ENCODE measurements at regions not wholly inside any gene's neighbourhood (a gene's known extent, or its start where the extent isn't known, plus 50 kb on each side); places are given as distances from the start of the nearest gene placed in this dataset.
A peak's percentile ranks its signal among the peaks of the same experiment; 100 is the strongest.

DNA sequence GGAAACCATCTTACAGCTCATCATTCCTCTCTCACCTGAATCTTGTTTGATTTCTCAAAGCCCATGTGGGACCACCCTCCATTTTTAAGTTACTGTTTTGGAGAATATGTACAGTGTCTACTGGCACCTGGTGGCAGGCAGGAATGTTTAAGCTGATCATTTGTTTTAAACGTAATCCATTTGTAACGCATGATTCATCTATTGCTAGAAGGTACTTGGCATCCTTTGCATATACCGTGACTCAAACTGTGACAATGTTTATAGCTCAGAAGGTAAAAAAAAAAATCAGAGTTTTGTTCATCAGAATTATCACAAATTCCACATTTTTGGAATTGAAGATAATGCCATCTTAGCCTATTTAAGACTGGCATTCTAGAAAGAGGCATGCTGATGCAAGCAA is 1007.5 kb upstream of the EEF2KMT start:
- TF ChIP-seq TAF1 (IDR thresholded peaks at IDR 0.05; ENCODE audit: low read depth) (no peak), EP300 (IDR thresholded peaks at IDR 0.05; ENCODE audit: borderline replicate concordance) (no peak), YY1 (IDR thresholded peaks at IDR 0.05; ENCODE audit: low read depth) (no peak), TCF12 (IDR thresholded peaks at IDR 0.05; ENCODE audit: low read depth) (no peak), CEBPB (IDR thresholded peaks at IDR 0.05) (no peak), FOXM1 (IDR thresholded peaks at IDR 0.05; ENCODE audit: borderline replicate concordance, low read depth) (no peak), EGR1 (IDR thresholded peaks at IDR 0.05) (no peak), CREB1 (IDR thresholded peaks at IDR 0.05; ENCODE audit: low read depth) (no peak)
- TF ChIP-seq, protein P1, sequence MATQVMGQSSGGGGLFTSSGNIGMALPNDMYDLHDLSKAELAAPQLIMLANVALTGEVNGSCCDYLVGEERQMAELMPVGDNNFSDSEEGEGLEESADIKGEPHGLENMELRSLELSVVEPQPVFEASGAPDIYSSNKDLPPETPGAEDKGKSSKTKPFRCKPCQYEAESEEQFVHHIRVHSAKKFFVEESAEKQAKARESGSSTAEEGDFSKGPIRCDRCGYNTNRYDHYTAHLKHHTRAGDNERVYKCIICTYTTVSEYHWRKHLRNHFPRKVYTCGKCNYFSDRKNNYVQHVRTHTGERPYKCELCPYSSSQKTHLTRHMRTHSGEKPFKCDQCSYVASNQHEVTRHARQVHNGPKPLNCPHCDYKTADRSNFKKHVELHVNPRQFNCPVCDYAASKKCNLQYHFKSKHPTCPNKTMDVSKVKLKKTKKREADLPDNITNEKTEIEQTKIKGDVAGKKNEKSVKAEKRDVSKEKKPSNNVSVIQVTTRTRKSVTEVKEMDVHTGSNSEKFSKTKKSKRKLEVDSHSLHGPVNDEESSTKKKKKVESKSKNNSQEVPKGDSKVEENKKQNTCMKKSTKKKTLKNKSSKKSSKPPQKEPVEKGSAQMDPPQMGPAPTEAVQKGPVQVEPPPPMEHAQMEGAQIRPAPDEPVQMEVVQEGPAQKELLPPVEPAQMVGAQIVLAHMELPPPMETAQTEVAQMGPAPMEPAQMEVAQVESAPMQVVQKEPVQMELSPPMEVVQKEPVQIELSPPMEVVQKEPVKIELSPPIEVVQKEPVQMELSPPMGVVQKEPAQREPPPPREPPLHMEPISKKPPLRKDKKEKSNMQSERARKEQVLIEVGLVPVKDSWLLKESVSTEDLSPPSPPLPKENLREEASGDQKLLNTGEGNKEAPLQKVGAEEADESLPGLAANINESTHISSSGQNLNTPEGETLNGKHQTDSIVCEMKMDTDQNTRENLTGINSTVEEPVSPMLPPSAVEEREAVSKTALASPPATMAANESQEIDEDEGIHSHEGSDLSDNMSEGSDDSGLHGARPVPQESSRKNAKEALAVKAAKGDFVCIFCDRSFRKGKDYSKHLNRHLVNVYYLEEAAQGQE (IDR thresholded peaks at IDR 0.05; ENCODE audit: low read depth), result no peak

DNA sequence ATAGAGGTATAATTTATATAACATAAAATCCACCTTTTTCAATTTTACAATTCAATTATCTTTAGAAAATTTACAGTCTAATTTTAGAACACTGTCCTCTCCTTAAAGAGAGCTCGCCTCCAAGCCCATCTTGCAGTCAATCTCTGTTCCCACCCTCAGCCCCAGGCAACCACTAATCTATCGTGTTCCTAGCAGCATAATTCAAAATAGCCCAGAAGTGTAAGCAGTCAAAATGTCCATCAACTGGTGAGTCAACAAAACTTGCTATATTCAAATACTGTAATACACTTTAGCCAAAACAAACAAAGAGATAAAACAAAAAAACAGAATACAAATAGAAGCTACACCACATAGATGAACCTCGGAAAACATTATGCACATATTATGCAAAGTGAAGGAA is 1006.8 kb upstream of the EEF2KMT start:
- TF ChIP-seq EGR1 (IDR thresholded peaks at IDR 0.05), result no peak
- TF ChIP-seq USF1 (IDR thresholded peaks at IDR 0.05), result no peak
- TF ChIP-seq ZBTB7A (IDR thresholded peaks at IDR 0.05; ENCODE audit: low read depth), result no peak

DNA sequence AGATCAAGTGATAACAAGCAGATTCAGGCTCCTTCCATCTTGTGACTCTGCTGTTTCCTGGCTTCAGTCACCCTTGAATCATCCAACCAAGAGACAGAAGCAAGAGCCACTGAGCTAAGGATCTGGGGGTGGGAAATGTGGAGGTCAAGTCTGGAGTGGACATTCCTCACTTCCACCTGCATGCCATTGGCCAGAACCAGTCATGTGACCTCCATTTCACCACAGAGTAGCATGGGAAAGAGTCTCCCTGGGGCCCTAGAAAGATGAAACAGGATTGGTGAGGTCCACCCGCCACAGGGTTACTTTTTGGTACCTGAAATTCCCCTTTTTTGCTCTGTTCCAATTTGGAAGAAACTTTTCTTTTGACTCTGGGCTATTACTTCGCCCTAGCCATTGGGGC is 1006.0 kb upstream of the EEF2KMT start:
- no peak for TF ChIP-seq TEAD4 (IDR thresholded peaks at IDR 0.05)
- TF ChIP-seq USF1 (IDR thresholded peaks at IDR 0.05), result 0 out of 2 replicates have a peak, but pooled peaks have one; percentile 6
- no peak for TF ChIP-seq EP300 (IDR thresholded peaks at IDR 0.05; ENCODE audit: borderline replicate concordance)
- no peak for TF ChIP-seq NFIC (IDR thresholded peaks at IDR 0.05)
- TF ChIP-seq, protein P1 (IDR thresholded peaks at IDR 0.05; ENCODE audit: low read depth), result no peak

- TF ChIP-seq FOXM1 (IDR thresholded peaks at IDR 0.05; ENCODE audit: borderline replicate concordance, low read depth) (no peak), USF1 (IDR thresholded peaks at IDR 0.05) (no peak), ZBTB7A (IDR thresholded peaks at IDR 0.05; ENCODE audit: low read depth) (no peak), EGR1 (IDR thresholded peaks at IDR 0.05) (no peak), YY1 (IDR thresholded peaks at IDR 0.05; ENCODE audit: low read depth) (no peak)
Measured at GRCh38 chr16:6099102-6099501, 1001.5 kb upstream of the EEF2KMT start.

- TF ChIP-seq NFIC (IDR thresholded peaks at IDR 0.05), result no peak
- TF ChIP-seq TEAD4 (IDR thresholded peaks at IDR 0.05), result no peak
- TF ChIP-seq, protein P2, sequence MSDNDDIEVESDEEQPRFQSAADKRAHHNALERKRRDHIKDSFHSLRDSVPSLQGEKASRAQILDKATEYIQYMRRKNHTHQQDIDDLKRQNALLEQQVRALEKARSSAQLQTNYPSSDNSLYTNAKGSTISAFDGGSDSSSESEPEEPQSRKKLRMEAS (IDR thresholded peaks at IDR 0.05), result no peak
- TF ChIP-seq TAF1 (IDR thresholded peaks at IDR 0.05; ENCODE audit: low read depth), result no peak
- TF ChIP-seq YY1 (IDR thresholded peaks at IDR 0.05; ENCODE audit: low read depth), result no peak
- TF ChIP-seq, protein P1 (IDR thresholded peaks at IDR 0.05; ENCODE audit: low read depth), result no peak
- no peak for TF ChIP-seq EGR1 (IDR thresholded peaks at IDR 0.05)
- no peak for TF ChIP-seq FOXM1 (IDR thresholded peaks at IDR 0.05; ENCODE audit: borderline replicate concordance, low read depth)
- no peak for TF ChIP-seq ZBTB7A (IDR thresholded peaks at IDR 0.05; ENCODE audit: low read depth)
- no peak for TF ChIP-seq CEBPB (IDR thresholded peaks at IDR 0.05)
- TF ChIP-seq EP300 (IDR thresholded peaks at IDR 0.05; ENCODE audit: borderline replicate concordance), result no peak
- no peak for TF ChIP-seq TCF12 (IDR thresholded peaks at IDR 0.05; ENCODE audit: low read depth)
- no peak for TF ChIP-seq USF1 (IDR thresholded peaks at IDR 0.05)
- no peak for TF ChIP-seq CREB1 (IDR thresholded peaks at IDR 0.05; ENCODE audit: low read depth)
- no peak for TF ChIP-seq RAD21 (IDR thresholded peaks at IDR 0.05; ENCODE audit: low read depth)
Measured at GRCh38 chr16:6096931-6097670, 999.5 kb upstream of the EEF2KMT start.

Measured in Ishikawa (cell line).